ENCODE measurements at regions not wholly inside any gene's neighbourhood (a gene's known extent, or its start where the extent isn't known, plus 50 kb on each side); places are given as distances from the start of the nearest gene placed in this dataset.

DNA sequence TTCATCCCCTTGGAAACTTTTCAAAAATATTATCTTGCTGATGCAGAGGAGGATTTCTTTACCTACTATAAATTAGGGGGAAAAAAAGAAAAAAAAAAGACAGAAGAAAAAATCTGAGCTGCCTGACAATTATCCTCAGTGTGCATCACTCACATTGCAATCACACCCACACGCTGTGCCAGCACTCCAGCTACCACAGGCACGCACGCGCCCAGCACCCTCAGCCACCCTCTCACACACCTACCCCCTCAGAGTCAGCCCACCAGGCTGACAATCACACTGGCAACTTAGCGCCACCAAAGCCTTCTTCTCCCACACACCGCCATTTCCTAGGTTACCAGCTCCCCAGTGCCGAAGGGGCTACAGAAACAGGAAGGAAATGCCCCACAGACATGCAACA, 236.1 kb downstream of the KCNA4 start:
- no peak for DNase-seq

GRCh38 chr11:29773656-29774264, 243.1 kb downstream of the KCNA4 start:
- DNase-seq: no peak

- no peak for DNase-seq
Observed at GRCh38 chr11:29756871-29757270, 260.0 kb downstream of the KCNA4 start.

- no peak for DNase-seq
Observed at GRCh38 chr11:29755474-29755873, 261.4 kb downstream of the KCNA4 start.

- DNase-seq: no peak
Observed at GRCh38 chr11:29751618-29752017, 265.2 kb downstream of the KCNA4 start.

DNA sequence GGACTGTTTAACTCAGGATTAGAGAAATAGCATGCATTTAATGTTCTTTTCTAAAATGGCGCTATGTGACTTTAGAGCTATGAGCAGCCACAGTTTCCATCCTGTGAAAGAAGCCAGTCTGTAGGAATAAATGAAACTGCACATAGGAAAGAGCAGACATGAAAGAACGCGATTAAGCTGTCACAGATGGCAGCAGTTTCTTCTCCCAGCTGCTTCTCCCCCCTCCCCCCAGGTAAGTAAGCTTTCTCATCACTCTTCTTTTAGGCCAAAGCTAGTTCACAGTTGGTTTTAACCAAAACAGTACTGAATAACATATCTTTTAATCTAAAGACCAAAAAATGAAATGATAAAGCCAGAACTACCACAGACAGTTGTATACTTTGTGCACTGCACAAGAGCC, 266.4 kb downstream of the KCNA4 start:
- DNase-seq: no peak

GRCh38 chr11:29734287-29734686, 282.5 kb downstream of the KCNA4 start:
- DNase-seq: no peak

GRCh38 chr11:29713831-29714320, 303.0 kb downstream of the KCNA4 start:
- DNase-seq: no peak

- DNase-seq: no peak
Observed at GRCh38 chr11:29712616-29713015, 304.2 kb downstream of the KCNA4 start.

GRCh38 chr11:29707924-29708323, 308.9 kb downstream of the KCNA4 start:
- no peak for DNase-seq

DNA sequence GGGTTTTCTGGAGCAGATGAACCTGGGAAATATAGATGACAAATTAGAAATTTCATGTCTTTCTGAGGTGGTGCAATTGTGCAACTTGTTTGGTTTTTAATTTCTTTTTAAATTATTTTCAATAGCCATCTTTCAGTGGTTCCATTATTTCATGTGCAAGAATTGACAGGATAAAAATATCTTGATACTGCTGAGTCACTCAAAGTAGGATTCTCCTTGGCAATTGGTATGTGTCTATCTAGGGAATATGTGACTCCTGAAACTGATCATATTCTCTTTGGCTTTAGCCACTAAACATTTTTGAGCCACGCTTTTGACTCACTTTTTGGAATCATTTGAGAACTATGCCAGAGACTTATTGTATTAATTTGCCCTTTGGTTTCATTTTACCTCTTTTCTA, 331.5 kb downstream of the KCNA4 start:
- no peak for DNase-seq

DNA sequence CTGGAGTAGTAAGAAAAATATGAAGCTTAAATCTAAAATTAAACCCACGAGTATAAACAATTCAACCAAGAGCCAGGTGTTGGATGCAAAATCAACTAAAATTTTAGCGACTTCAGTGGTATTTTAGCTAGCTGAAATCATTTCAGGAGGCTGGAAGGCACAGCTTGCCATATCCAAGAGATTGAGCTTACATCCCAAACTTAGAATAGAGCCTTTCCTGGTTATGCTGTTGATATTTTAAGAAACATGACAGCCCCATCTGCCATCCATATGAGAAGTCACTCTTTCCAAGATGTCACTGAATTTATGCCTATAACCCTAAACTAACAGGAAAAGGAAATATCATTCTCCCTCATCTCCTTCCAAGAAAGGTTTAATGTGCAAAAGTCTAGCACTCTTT, 334.0 kb downstream of the KCNA4 start:
- DNase-seq: no peak

DNA sequence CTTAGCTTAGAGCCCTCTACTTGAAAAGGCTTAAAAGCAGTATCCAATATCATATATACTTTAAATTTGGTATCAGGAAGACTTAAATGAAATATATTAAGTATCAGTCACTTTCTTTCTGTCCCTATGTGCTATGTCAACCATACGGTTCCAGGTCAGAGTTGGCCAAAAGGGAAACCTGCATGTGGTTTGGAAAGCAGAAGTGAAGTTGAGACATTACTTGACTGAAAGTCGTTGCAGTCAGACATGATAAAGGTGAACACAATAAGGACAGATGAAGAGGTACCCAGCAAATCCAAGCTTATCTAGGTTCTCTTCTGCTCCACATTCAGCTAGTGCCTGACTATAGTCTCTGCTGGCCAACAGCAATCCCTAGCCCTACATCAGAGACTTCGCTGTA, 336.8 kb downstream of the KCNA4 start:
- DNase-seq: no peak

DNA sequence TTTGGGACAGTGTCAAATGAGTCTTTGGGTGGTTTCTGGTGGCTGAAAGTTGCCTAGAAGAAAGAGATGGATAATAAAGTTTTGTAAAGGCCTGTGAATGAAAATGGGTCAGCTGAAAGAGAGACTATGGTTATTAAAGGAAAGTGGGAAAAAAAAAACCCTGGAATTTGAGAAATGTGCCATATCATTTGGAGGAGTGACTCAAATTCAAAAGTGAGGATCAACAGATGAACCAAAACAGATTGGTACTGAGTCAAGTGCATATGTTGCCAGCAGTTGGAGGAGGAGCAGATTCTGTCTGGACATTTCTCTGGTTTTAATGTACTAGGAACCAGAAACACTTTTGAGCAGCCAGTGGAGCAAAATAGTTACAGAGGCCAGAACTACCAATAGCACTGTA, 339.8 kb downstream of the KCNA4 start:
- DNase-seq: no peak

DNA sequence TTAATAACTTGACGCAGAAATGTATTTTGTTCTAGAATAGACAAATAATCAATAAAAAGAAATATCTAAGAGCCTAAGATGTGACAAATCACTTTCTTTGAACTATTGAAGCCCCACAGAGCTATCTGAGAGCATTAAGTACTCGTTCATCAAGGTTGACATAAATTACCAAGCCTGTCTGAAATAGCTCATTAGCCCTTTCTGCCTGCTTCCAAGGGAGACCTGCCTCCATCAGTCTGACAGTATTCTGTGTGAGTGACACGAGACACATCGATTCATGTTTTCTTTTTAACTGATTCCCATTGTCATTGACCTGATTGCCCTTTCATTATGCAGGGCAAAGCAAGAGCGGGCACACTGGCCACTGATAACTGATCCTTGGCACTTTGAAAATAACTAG, 347.5 kb downstream of the KCNA4 start:
- DNase-seq: no peak

- DNase-seq: no peak
Observed at GRCh38 chr11:29657709-29658108, 359.1 kb downstream of the KCNA4 start.

- no peak for DNase-seq
Observed at GRCh38 chr11:29656597-29656996, 360.2 kb downstream of the KCNA4 start.

DNA sequence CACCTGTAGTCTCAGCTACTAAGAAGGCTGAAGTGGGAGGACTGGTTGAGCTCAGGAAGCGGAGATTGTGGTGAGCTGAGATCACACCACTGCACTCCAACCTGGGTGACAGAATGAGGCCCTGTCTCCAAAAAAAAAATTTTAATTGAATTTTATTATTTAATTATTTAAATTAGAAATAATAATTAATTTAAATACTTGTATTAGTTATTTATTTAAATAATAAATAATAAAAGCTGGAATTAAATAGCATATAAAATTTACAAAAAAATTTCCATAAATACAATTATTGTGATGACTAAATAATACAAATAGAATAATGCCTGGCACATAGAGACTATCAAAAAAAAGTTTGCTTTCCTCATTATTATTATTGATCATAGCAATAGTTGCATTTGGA, 371.5 kb downstream of the KCNA4 start:
- no peak for DNase-seq

- no peak for DNase-seq
Observed at GRCh38 chr11:29641201-29641600, 375.6 kb downstream of the KCNA4 start.

GRCh38 chr11:29634744-29635143, 382.1 kb downstream of the KCNA4 start:
- no peak for DNase-seq

DNA sequence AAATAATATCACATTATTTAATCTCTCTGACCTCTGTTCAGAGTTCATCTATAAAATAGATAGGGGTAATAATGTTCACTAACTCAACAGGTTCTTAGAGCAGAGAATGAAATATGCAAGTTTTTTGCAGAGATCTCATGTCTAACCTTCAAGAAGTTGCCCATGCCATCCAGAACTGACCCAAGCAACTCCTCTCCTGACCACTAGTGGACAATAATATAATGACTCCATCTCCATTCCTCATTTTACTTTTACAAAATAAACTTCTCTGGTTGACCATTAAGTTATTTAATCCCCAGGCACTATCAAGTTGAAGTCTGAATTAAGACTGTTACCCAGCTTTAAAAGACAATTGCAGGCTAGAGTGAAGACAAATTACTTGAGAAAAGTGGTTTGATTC, 382.6 kb downstream of the KCNA4 start:
- no peak for DNase-seq

DNA sequence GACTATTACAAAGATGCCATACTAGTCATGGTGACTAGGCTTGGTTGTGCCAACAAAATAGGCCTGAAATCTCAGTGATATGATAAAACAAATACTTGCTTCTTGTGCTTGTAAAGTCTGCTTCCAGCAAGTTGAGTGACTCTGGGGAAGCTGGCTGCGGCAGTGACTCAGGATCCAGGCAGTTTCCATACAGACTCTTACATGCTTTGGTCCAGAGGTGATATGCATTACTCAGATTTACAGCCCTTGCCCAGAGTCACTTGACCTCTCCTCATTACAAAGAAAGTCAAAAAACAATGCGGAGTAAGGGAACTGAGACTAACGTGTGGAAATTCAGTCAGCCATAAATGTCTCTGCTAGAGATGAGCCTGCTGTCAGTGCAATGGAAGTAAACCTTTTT, 387.5 kb downstream of the KCNA4 start:
- DNase-seq: no peak

DNA sequence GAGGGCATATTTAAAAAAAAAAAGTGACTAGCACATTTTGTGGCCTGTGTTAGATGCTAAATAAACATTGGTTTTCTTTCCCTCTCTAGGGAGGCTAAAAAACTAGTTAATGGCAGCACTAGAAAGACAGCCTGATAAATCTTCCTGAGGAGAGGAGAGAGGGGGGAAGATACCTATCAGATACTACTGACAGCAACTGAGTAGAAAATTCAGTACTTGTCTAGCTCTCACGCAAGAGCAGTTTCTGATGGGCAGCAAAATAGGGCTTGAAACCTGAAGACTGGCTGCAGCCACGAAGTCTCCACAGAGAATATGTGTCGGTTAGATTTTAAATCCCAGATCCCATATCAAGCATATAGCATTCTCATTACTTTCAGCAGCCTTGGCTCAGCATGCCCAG, 388.2 kb downstream of the KCNA4 start:
- no peak for DNase-seq

DNA sequence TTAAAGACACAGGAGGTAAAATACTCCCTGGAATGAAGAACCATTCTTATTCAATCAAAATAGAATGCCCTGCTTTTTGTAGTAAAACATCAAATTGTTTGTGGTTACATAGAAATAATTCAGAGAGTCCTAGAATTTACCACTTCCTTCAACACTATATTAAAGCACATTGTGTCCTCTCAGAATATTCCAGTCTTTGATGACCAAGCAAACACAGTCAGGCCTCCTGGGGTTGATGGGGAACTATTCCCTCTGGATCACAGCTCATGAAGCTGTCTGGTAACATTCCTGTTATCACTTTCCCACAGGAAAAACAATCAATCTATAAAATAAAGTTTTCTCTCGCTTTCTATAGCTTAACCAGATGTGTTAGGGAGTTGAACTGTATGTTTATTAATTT, 389.3 kb downstream of the KCNA4 start:
- DNase-seq: no peak

GRCh38 chr11:29623144-29623722, 393.6 kb downstream of the KCNA4 start:
- DNase-seq: no peak
